ENCODE measurements at regions not wholly inside any gene's neighbourhood (a gene's known extent, or its start where the extent isn't known, plus 50 kb on each side); places are given as distances from the start of the nearest gene placed in this dataset.

DNA sequence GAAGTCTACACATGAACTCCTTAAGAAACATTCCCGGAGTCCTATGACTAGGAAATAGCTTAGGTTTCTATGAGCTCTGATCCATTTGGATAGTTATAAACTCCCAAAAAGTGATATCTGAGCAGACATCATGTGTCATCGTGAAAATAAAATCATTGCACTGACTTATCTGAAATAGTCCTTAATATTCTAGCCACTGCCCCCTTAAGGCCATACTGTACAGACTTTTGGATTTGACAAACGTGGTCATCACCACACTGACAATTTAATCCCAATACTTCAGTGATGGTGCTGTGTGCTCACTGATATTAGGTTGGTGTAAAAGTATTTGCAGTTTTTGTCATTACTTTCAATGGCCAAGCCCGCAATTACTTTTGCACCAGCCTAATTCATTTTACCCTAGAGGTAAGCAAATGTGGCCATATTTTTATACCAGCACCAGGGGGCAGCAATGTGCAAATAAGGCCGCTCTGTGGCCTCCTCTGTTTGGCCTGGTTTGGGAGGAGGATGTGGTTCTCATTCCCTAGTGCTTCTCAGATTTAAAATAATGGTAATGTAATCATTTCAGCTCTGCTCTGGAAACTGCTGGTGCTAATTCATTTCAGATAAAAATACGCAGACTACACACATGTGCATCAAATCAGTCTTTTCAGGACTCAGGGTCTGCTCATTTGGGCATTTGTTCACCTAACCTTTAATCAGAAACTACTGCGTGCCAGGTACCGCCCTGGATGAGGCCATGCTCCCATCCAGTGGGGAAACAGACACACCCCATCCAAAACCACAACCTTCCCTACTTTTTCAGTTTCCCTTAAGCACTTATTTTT is 196.4 kb upstream of the C1QTNF7 start:
- DNase-seq (ENCODE audit: low spot score) (peak; percentile 64), ATAC-seq (ENCODE audit: low FRiP score) (no peak)
- TF ChIP-seq, protein P1, sequence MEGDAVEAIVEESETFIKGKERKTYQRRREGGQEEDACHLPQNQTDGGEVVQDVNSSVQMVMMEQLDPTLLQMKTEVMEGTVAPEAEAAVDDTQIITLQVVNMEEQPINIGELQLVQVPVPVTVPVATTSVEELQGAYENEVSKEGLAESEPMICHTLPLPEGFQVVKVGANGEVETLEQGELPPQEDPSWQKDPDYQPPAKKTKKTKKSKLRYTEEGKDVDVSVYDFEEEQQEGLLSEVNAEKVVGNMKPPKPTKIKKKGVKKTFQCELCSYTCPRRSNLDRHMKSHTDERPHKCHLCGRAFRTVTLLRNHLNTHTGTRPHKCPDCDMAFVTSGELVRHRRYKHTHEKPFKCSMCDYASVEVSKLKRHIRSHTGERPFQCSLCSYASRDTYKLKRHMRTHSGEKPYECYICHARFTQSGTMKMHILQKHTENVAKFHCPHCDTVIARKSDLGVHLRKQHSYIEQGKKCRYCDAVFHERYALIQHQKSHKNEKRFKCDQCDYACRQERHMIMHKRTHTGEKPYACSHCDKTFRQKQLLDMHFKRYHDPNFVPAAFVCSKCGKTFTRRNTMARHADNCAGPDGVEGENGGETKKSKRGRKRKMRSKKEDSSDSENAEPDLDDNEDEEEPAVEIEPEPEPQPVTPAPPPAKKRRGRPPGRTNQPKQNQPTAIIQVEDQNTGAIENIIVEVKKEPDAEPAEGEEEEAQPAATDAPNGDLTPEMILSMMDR (IDR thresholded peaks at IDR 0.05) = peak in 1 of 3 donors; percentile 71

DNA sequence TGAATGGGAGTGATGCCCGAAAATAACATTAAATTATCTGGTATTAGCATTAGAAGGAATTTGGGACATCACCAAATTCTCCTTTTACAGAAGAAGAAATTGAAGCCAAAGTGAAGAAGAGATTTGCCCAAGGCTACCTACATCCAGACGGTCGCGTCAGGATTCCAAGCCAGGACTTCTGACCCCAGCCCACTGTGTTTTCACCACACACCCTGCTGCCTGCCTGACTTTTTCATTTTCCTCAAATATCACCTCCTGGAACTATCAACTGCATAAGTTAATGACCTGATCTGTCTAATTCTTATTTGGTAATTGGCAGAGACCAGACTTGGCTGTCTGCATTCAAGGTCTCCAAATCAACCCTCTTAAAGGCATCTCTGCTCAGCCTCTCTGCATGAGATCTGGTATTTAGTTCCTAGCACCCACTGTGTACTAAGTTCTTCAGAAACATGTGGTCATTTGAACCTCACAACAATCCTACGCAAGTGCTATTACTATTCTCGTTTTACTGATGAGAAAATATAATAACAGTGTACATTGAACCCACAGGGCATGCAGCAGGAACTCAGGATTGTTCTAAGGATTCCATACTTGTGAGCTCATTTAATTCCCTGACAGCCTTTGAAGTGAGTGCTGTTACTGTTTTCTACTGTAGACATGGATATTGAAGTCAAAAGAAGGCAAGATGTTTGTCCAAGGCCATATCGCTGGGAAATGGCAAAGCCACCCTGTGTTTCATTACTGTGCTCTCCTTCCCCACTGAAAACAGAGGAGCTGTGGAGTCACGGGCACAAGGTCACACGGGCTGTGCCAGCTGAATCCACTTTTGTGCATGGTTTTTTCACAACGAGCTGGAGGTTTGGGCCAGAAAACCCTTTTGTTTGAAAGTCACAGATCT is 195.2 kb upstream of the C1QTNF7 start:
- no peak for ATAC-seq (ENCODE audit: low FRiP score)
- DNase-seq (ENCODE audit: low spot score) = no peak
- TF ChIP-seq, protein P1 (IDR thresholded peaks at IDR 0.05) = no peak

- ATAC-seq (ENCODE audit: low FRiP score) (no peak), DNase-seq (ENCODE audit: low spot score) (no peak)
- TF ChIP-seq, protein P1 (IDR thresholded peaks at IDR 0.05) = no peak
Observed at GRCh38 chr4:15233264-15233597, 194.6 kb upstream of the C1QTNF7 start.

- TF ChIP-seq, protein P1 (IDR thresholded peaks at IDR 0.05) = no peak
Observed at GRCh38 chr4:15233626-15234025, 194.2 kb upstream of the C1QTNF7 start.

GRCh38 chr4:15234116-15234855 is 193.5 kb upstream of the C1QTNF7 start:
- DNase-seq (ENCODE audit: low spot score) (no peak), ATAC-seq (ENCODE audit: low FRiP score) (peak; percentile 33)
- TF ChIP-seq, protein P1 (IDR thresholded peaks at IDR 0.05) = no peak

More at GRCh38 chr4:15233626-15234025, 194.2 kb upstream of the C1QTNF7 start:
- no peak for ATAC-seq (ENCODE audit: low FRiP score)
- no peak for DNase-seq (ENCODE audit: low spot score)

DNA sequence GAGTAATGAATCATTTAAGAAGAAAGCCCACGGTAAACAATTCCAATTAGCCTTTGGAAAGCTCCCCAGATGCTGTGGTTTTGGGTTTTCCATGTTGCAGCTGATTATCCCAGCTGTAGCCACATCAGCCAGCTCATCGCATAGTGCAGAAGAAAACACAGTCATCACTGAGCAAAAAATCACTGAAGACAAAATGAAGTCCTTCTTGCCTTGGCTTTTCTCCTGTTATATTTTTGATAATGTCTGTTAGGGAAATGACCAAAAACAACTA is 193.0 kb upstream of the C1QTNF7 start:
- TF ChIP-seq, protein P1 (IDR thresholded peaks at IDR 0.05) = no peak
- DNase-seq (ENCODE audit: low spot score) (no peak), ATAC-seq (ENCODE audit: low FRiP score) (no peak)
